ENCODE measurements at regions not wholly inside any gene's neighbourhood (a gene's known extent, or its start where the extent isn't known, plus 50 kb on each side); places are given as distances from the start of the nearest gene placed in this dataset.

DNA sequence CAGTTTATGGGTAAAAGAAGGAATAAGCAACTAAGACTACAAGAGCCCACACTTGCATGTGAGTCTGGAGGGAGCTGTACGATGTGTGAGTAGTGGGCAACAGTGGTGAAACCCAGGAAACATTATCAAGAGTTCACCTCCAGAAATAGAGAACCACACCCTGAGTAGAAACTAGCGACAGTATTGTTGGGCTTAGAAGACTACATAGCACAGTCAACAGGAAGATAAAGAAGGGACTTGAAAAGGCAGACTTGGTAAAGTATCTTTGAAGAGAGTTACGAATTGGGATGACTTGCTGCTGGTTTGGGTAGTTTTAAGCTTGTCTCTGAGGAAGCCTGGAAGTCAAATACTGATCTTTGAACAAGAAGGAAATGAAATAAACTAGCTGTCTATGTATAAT lies 223.2 kb upstream of the GNAI1 start:
- Histone ChIP-seq H3F3A (ENCODE audit: insufficient read depth, low read length) (no peaks in the 10 kb centered on the region), H3K4me3 (ENCODE audit: low read length) (no peak overlapping the region), H4K20me1 (ENCODE audit: insufficient read depth, low read length) (no peaks in the 10 kb centered on the region), H2AFZ (ENCODE audit: low read length) (no peak overlapping the region), H3K9me2 (replicated peaks; ENCODE audit: insufficient read depth, low read length) (no peaks in the 10 kb centered on the region), H3K9ac (ENCODE audit: low read length) (no peak overlapping the region), H3K4me2 (ENCODE audit: low read depth, low read length) (no peak overlapping the region), H3K27me3 (replicated peaks; ENCODE audit: insufficient read depth, low read length) (no peaks in the 10 kb centered on the region), H3K79me2 (ENCODE audit: low read length) (no peaks in the 10 kb centered on the region), H3K36me3 (replicated peaks; ENCODE audit: insufficient read depth, low read length) (no peaks in the 10 kb centered on the region), H3K4me1 (ENCODE audit: low read length) (no peaks in the 10 kb centered on the region), H3K27ac (ENCODE audit: low read length) (no peak overlapping the region), H3K9me3 (replicated peaks; ENCODE audit: insufficient read depth, low read length) (no peaks in the 10 kb centered on the region)
- no peak for TF ChIP-seq CTCF (IDR thresholded peaks at IDR 0.05; ENCODE audit: low read length)
- TF ChIP-seq EZH2 (optimal IDR thresholded peaks at IDR 0.05; ENCODE audit: low read depth, low read length): no peak
- TF ChIP-seq EZH2phosphoT487 (IDR thresholded peaks at IDR 0.05; ENCODE audit: low read length): no peak
- DNase-seq: no peak

DNA sequence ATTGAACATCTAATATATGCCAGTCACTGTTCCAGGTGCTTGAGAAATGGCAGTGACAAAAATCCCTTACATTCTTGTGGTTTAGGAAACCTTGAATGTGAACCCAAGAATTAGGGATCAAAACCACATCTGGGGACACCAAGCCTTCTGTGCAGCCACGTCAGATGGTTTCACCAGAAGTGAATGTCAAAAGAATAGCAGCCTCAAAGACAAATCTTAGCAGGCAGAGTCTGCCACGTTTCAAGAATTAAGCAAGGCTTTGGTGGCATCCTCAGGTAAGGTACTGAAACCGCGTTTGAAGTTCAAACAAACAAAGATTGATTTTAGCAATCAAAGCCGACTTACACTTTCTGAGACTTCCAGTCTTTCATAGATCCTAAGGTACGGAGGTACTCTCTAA lies 225.5 kb upstream of the GNAI1 start:
- no peaks in the 10 kb centered on the region for H3K79me2 ChIP-seq (ENCODE audit: low read length)
- no peak for DNase-seq
- H4K20me1 ChIP-seq (ENCODE audit: insufficient read depth, low read length): no peaks in the 10 kb centered on the region
- H3F3A ChIP-seq (ENCODE audit: insufficient read depth, low read length): no peaks in the 10 kb centered on the region
- H3K27me3 ChIP-seq (replicated peaks; ENCODE audit: insufficient read depth, low read length): no peaks in the 10 kb centered on the region
- H3K9me3 ChIP-seq (replicated peaks; ENCODE audit: insufficient read depth, low read length): no peaks in the 10 kb centered on the region
- H3K9ac ChIP-seq (ENCODE audit: low read length): no peak overlapping the region
- H3K4me2 ChIP-seq (ENCODE audit: low read depth, low read length): no peak overlapping the region
- no peak overlapping the region for H3K4me3 ChIP-seq (ENCODE audit: low read length)
- H3K36me3 ChIP-seq (replicated peaks; ENCODE audit: insufficient read depth, low read length): no peaks in the 10 kb centered on the region
- TF ChIP-seq CTCF (IDR thresholded peaks at IDR 0.05; ENCODE audit: low read length): no peak
- TF ChIP-seq EZH2 (optimal IDR thresholded peaks at IDR 0.05; ENCODE audit: low read depth, low read length): no peak
- no peak for TF ChIP-seq EZH2phosphoT487 (IDR thresholded peaks at IDR 0.05; ENCODE audit: low read length)
- no peaks in the 10 kb centered on the region for H3K9me2 ChIP-seq (replicated peaks; ENCODE audit: insufficient read depth, low read length)
- H3K4me1 ChIP-seq (ENCODE audit: low read length): no peaks in the 10 kb centered on the region
- no peak overlapping the region for H3K27ac ChIP-seq (ENCODE audit: low read length)
- no peak overlapping the region for H2AFZ ChIP-seq (ENCODE audit: low read length)

DNA sequence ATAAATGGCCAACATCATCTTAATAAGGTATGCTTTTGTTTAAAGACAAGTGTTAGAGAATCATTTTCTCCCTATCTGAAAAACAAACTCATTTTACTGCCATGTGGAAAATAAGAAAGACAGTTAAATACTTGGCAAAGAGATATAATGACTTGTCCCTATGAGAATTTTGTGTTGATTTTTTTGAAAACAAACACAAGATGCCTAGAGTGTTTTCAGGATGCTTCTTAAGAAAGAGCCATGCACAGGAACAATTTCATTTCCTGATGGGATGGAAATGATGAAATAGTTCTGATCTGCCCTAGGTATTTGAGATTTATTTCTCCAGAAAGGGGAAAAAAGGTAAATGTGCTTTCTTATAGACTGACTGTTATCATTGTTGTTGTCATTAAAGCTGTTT lies 237.5 kb upstream of the GNAI1 start:
- Histone ChIP-seq H4K20me1 (ENCODE audit: insufficient read depth, low read length) (no peaks in the 10 kb centered on the region), H3K9ac (ENCODE audit: low read length) (no peak overlapping the region), H3K4me2 (ENCODE audit: low read depth, low read length) (no peak overlapping the region), H3F3A (ENCODE audit: insufficient read depth, low read length) (no peaks in the 10 kb centered on the region), H3K27me3 (replicated peaks; ENCODE audit: insufficient read depth, low read length) (no peaks in the 10 kb centered on the region), H3K4me3 (ENCODE audit: low read length) (no peak overlapping the region), H3K9me2 (replicated peaks; ENCODE audit: insufficient read depth, low read length) (no peaks in the 10 kb centered on the region), H3K36me3 (replicated peaks; ENCODE audit: insufficient read depth, low read length) (no peaks in the 10 kb centered on the region), H3K79me2 (ENCODE audit: low read length) (no peaks in the 10 kb centered on the region), H2AFZ (ENCODE audit: low read length) (no peak overlapping the region), H3K9me3 (replicated peaks; ENCODE audit: insufficient read depth, low read length) (no peaks in the 10 kb centered on the region), H3K27ac (ENCODE audit: low read length) (no peak overlapping the region), H3K4me1 (ENCODE audit: low read length) (no peaks in the 10 kb centered on the region)
- no peak for DNase-seq
- TF ChIP-seq EZH2phosphoT487 (IDR thresholded peaks at IDR 0.05; ENCODE audit: low read length): no peak
- no peak for TF ChIP-seq EZH2 (optimal IDR thresholded peaks at IDR 0.05; ENCODE audit: low read depth, low read length)

- Histone ChIP-seq H3K27me3 (replicated peaks; ENCODE audit: insufficient read depth, low read length) (no peaks in the 10 kb centered on the region), H3K4me2 (ENCODE audit: low read depth, low read length) (no peak overlapping the region), H3K79me2 (ENCODE audit: low read length) (no peaks in the 10 kb centered on the region), H3K9me2 (replicated peaks; ENCODE audit: insufficient read depth, low read length) (no peaks in the 10 kb centered on the region), H3K4me1 (ENCODE audit: low read length) (no peaks in the 10 kb centered on the region), H3K36me3 (replicated peaks; ENCODE audit: insufficient read depth, low read length) (no peaks in the 10 kb centered on the region), H3F3A (ENCODE audit: insufficient read depth, low read length) (no peaks in the 10 kb centered on the region), H4K20me1 (ENCODE audit: insufficient read depth, low read length) (no peaks in the 10 kb centered on the region), H3K27ac (ENCODE audit: low read length) (no peak overlapping the region), H3K9ac (ENCODE audit: low read length) (no peak overlapping the region), H3K9me3 (replicated peaks; ENCODE audit: insufficient read depth, low read length) (no peaks in the 10 kb centered on the region), H2AFZ (ENCODE audit: low read length) (no peak overlapping the region), H3K4me3 (ENCODE audit: low read length) (no peak overlapping the region)
- DNase-seq: no peak
- TF ChIP-seq CTCF (IDR thresholded peaks at IDR 0.05; ENCODE audit: low read length) (no peak), EZH2 (optimal IDR thresholded peaks at IDR 0.05; ENCODE audit: low read depth, low read length) (no peak), EZH2phosphoT487 (IDR thresholded peaks at IDR 0.05; ENCODE audit: low read length) (no peak)
These were observed 240.6 kb upstream of the GNAI1 start for GRCh38 chr7:79893991-79894390.
